ENCODE measurements at regions not wholly inside any gene's neighbourhood (a gene's known extent, or its start where the extent isn't known, plus 50 kb on each side); places are given as distances from the start of the nearest gene placed in this dataset.

DNA sequence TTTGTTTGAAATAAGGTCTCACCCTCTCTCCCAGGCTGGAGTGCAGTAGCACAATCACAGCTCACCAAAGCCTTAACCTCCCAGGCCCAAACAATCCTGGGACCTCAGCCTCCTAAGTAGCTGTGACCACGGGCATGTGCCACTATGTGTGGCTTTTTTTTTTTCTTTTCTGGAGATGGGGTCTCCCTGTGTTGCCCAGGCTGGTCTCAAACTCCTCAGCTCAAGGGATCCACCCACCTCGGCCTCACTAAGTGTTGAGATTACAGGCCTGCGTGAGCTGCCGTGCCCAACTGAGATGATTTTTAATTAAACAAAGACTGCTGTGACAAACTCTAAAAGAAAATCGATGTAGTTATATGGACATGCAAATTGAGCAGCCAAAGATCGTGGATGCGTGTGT, 768.4 kb upstream of the ADGRL2 start:
- Histone ChIP-seq H3F3A (ENCODE audit: insufficient read depth, low read length) (no peaks in the 10 kb centered on the region), H3K4me1 (ENCODE audit: low read length) (no peaks in the 10 kb centered on the region), H3K27ac (ENCODE audit: low read length) (no peak overlapping the region), H3K36me3 (replicated peaks; ENCODE audit: insufficient read depth, low read length) (no peaks in the 10 kb centered on the region), H3K27me3 (replicated peaks; ENCODE audit: insufficient read depth, low read length) (no peaks in the 10 kb centered on the region), H4K20me1 (ENCODE audit: insufficient read depth, low read length) (no peaks in the 10 kb centered on the region), H3K9me3 (replicated peaks; ENCODE audit: insufficient read depth, low read length) (no peaks in the 10 kb centered on the region), H3K9me2 (replicated peaks; ENCODE audit: insufficient read depth, low read length) (no peaks in the 10 kb centered on the region), H3K79me2 (ENCODE audit: low read length) (no peaks in the 10 kb centered on the region), H3K4me3 (ENCODE audit: low read length) (no peak overlapping the region), H3K4me2 (ENCODE audit: low read depth, low read length) (no peak overlapping the region), H3K9ac (ENCODE audit: low read length) (no peak overlapping the region), H2AFZ (ENCODE audit: low read length) (no peak overlapping the region)
- no peak for DNase-seq
- TF ChIP-seq, protein P1, sequence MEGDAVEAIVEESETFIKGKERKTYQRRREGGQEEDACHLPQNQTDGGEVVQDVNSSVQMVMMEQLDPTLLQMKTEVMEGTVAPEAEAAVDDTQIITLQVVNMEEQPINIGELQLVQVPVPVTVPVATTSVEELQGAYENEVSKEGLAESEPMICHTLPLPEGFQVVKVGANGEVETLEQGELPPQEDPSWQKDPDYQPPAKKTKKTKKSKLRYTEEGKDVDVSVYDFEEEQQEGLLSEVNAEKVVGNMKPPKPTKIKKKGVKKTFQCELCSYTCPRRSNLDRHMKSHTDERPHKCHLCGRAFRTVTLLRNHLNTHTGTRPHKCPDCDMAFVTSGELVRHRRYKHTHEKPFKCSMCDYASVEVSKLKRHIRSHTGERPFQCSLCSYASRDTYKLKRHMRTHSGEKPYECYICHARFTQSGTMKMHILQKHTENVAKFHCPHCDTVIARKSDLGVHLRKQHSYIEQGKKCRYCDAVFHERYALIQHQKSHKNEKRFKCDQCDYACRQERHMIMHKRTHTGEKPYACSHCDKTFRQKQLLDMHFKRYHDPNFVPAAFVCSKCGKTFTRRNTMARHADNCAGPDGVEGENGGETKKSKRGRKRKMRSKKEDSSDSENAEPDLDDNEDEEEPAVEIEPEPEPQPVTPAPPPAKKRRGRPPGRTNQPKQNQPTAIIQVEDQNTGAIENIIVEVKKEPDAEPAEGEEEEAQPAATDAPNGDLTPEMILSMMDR (IDR thresholded peaks at IDR 0.05; ENCODE audit: low read length), result no peak
- no peak for TF ChIP-seq EZH2phosphoT487 (IDR thresholded peaks at IDR 0.05; ENCODE audit: low read length)
- no peak for TF ChIP-seq EZH2 (optimal IDR thresholded peaks at IDR 0.05; ENCODE audit: low read depth, low read length)

DNA sequence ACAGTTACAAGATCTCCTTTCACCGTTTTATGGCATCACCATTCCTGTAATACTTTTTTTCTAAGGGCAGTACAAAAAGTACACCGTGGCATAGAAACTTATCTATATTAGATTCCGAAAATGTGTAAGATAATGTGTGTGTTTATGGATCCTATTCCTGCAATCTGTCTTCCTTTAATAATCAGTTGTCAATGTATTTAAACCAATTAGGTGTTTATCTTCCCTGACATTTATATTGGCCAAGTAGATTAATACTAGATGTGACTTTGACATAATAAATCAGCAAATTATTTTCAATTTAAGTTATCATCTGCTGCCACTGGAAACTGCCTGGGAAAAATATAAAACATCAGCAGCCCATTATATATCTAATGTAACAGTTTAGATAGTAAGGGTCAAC, 770.3 kb upstream of the ADGRL2 start:
- no peaks in the 10 kb centered on the region for H3K79me2 ChIP-seq (ENCODE audit: low read length)
- H3K36me3 ChIP-seq (replicated peaks; ENCODE audit: insufficient read depth, low read length), result no peaks in the 10 kb centered on the region
- no peak overlapping the region for H3K9ac ChIP-seq (ENCODE audit: low read length)
- no peak overlapping the region for H3K4me3 ChIP-seq (ENCODE audit: low read length)
- no peaks in the 10 kb centered on the region for H3K9me2 ChIP-seq (replicated peaks; ENCODE audit: insufficient read depth, low read length)
- H3K9me3 ChIP-seq (replicated peaks; ENCODE audit: insufficient read depth, low read length), result no peaks in the 10 kb centered on the region
- H3K4me2 ChIP-seq (ENCODE audit: low read depth, low read length), result no peak overlapping the region
- no peaks in the 10 kb centered on the region for H4K20me1 ChIP-seq (ENCODE audit: insufficient read depth, low read length)
- no peaks in the 10 kb centered on the region for H3K27me3 ChIP-seq (replicated peaks; ENCODE audit: insufficient read depth, low read length)
- DNase-seq, result no peak
- no peaks in the 10 kb centered on the region for H3F3A ChIP-seq (ENCODE audit: insufficient read depth, low read length)
- no peak for TF ChIP-seq EZH2 (optimal IDR thresholded peaks at IDR 0.05; ENCODE audit: low read depth, low read length)
- no peak for TF ChIP-seq EZH2phosphoT487 (IDR thresholded peaks at IDR 0.05; ENCODE audit: low read length)
- TF ChIP-seq, protein P1 (IDR thresholded peaks at IDR 0.05; ENCODE audit: low read length), result no peak
- H3K27ac ChIP-seq (ENCODE audit: low read length), result no peak overlapping the region
- H3K4me1 ChIP-seq (ENCODE audit: low read length), result no peaks in the 10 kb centered on the region
- no peak overlapping the region for H2AFZ ChIP-seq (ENCODE audit: low read length)

DNA sequence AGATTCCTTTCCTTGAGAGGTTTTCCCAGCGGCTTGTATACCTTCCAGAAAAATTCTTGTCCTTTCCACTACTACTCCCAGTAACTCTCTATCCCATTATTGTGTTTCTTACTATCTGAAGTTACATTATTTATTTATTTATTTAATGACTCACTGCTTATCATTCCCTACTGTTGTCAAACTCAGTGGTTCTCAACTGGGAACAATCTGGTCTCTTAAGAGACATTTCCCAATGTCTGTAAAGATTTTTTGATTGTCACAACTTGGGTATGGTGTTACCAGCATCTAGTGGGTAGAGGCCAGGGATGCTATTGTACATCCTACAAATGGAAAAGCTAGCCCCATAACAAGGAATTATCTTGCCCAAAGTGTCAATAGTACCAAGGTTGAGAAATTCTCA, 771.5 kb upstream of the ADGRL2 start:
- Histone ChIP-seq H3K79me2 (ENCODE audit: low read length) (no peaks in the 10 kb centered on the region), H4K20me1 (ENCODE audit: insufficient read depth, low read length) (no peaks in the 10 kb centered on the region), H3K9ac (ENCODE audit: low read length) (no peak overlapping the region), H3K27ac (ENCODE audit: low read length) (no peak overlapping the region), H3K4me3 (ENCODE audit: low read length) (no peak overlapping the region), H3K36me3 (replicated peaks; ENCODE audit: insufficient read depth, low read length) (no peaks in the 10 kb centered on the region), H3K9me2 (replicated peaks; ENCODE audit: insufficient read depth, low read length) (no peaks in the 10 kb centered on the region), H2AFZ (ENCODE audit: low read length) (no peak overlapping the region), H3K27me3 (replicated peaks; ENCODE audit: insufficient read depth, low read length) (no peaks in the 10 kb centered on the region), H3K9me3 (replicated peaks; ENCODE audit: insufficient read depth, low read length) (no peaks in the 10 kb centered on the region), H3K4me2 (ENCODE audit: low read depth, low read length) (no peak overlapping the region), H3F3A (ENCODE audit: insufficient read depth, low read length) (no peaks in the 10 kb centered on the region), H3K4me1 (ENCODE audit: low read length) (no peaks in the 10 kb centered on the region)
- no peak for DNase-seq
- TF ChIP-seq, protein P1 (IDR thresholded peaks at IDR 0.05; ENCODE audit: low read length), result no peak
- TF ChIP-seq EZH2 (optimal IDR thresholded peaks at IDR 0.05; ENCODE audit: low read depth, low read length), result no peak
- TF ChIP-seq EZH2phosphoT487 (IDR thresholded peaks at IDR 0.05; ENCODE audit: low read length), result no peak

Measured in MM.1S (cell line).